ENCODE measurements at regions not wholly inside any gene's neighbourhood (a gene's known extent, or its start where the extent isn't known, plus 50 kb on each side); places are given as distances from the start of the nearest gene placed in this dataset.

GRCh38 chr6:14692208-14692607, 553.7 kb upstream of the JARID2 start:
- DNase-seq = no peak

DNA sequence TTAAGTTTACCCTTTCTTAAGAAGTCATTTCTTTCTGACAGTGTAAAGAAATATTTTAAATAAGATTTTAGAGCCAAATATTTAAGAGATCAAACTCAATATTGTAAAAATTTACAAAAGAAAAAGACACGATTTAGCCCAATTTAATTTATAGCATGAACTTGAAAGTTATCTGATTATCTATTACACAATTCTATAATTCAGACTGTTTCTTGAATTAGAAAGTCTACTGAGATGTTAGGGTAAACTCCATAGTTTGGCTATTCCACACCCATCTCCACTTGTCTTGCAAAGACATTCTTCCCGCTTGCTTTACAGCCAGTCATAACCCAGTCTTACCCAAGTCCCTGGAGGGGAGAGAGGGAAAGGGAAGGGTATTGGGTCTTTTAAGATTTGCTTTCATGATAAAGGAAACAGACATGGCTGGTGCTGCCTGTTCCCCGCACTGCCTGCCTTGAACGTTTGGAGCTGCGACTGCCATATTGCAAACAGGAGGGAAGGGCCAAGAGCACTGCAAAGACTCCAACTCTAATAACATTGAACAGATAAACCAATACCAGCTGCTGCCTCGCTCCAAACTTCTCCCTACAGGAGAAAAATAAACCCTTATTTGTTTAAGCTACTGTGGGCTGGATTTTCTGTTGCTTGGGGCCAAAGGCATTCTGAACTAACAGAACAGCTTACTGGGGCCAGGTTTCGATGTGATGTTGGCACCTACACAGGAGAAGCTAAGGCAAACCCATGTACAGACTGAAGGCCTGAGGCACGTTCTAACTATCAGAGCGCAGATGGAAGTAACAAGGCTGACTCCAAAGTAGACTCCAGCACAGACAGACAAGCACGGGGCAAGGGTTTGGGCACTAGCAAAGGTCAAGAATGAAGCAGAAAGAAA, 552.3 kb upstream of the JARID2 start:
- DNase-seq = no peak

GRCh38 chr6:14694308-14694707, 551.6 kb upstream of the JARID2 start:
- DNase-seq = no peak

DNA sequence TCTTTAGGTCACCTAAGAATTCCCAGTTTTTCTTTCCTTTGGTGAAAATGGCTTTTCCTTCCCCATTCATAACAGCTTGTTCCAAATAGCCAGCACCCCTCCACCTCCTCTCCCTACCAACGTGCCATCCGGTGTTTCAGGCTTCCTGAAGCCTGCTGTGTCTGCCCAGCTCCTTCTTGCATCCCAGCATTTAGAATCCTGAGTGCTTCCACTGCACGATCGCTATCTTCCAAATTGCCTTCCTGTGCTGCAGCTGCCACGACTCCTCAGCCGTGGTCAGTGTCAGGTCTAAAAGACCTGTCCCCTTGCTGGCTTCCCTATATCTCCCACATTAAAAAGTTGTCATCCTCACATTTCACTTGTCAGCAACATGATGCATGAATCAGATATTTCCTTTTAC, 550.3 kb upstream of the JARID2 start:
- no peak for DNase-seq

DNA sequence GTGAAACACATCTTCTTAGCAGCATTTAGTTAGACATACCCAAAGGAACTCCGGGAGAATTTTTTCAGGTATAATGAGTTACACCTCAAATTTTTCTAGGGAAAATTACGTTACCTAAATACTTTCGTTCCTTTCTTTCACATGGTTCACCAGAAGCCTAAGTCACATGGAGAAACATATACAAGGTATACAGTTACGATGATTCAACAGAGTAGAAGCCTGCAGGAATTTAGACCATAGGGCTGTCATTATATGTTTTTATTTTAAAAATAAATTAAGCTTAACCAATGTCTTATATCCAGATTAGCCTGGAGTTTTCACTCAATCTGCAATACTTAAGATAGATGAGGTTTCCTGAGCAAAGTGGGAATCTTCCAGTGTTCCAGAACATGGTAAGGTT, 549.5 kb upstream of the JARID2 start:
- DNase-seq = peak; percentile 21

GRCh38 chr6:14697427-14697826, 548.4 kb upstream of the JARID2 start:
- DNase-seq = no peak

DNA sequence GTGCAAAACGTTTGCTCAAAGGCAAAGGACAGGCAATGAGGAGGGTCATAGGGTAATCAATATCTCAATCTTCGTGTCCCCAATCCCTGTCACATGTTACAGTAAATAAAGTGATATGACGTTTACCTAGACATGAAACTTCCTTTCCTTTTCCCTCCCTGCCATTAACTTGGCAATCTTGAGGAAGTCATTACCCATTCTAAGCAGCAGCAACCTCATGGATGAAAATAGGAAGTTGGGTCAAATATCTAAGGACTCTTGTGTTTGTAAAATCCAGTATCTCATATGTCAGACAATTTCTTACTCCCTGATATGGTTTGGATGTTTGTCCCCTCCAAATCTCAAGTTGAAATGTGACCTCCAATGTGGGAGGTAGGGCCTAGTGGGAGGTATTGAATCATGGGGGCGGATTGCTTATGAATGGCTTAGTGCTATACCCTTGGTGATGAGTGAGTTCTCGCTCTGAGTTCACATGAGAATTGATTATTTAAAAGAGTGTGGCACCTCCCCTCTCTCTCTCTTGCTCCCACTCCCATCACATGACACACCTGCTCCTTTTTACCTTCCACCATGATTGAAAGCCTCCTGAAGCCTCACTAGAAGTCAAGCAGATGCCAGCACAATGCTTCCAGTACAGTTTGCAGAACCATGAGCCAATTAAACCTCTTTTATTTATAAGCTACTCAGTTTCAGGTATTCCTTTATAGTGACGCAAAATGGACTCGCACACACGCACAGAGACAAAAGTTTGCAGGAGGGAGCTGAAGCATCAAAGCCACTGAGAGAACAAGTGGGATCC, 545.9 kb upstream of the JARID2 start:
- no peak for DNase-seq

- DNase-seq = no peak
Measured at GRCh38 chr6:14701946-14702345, 543.9 kb upstream of the JARID2 start.

GRCh38 chr6:14702678-14703077, 543.2 kb upstream of the JARID2 start:
- no peak for DNase-seq

- peak; percentile 61 for DNase-seq
Measured at GRCh38 chr6:14703586-14703985, 542.3 kb upstream of the JARID2 start.

GRCh38 chr6:14704383-14705271, 541.2 kb upstream of the JARID2 start:
- DNase-seq = no peak

DNA sequence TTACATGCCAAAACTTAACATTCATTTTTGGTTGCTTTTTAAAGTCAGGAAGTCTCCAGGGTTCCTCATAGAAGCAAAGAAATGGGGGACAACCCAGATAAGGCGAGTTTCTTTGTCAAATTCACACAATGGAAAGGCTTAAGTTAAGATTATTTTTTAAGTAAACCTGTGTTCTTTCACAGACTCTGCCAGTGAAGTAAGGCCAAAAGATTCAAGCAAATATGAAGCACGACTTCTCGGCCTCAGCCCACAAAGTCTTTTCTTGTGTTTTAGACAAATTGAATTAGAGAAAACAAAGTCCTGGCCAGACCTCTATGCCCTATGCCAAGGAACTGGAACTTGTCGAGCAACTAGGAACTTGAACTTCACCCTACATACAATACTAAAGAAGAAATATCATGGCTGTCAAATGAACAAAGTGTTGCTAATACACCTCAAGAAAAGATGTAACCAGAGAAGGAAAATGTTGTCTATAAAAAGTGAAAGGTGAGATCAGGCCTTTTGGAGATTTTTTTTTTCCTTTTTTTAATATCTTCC, 540.0 kb upstream of the JARID2 start:
- DNase-seq = no peak

DNA sequence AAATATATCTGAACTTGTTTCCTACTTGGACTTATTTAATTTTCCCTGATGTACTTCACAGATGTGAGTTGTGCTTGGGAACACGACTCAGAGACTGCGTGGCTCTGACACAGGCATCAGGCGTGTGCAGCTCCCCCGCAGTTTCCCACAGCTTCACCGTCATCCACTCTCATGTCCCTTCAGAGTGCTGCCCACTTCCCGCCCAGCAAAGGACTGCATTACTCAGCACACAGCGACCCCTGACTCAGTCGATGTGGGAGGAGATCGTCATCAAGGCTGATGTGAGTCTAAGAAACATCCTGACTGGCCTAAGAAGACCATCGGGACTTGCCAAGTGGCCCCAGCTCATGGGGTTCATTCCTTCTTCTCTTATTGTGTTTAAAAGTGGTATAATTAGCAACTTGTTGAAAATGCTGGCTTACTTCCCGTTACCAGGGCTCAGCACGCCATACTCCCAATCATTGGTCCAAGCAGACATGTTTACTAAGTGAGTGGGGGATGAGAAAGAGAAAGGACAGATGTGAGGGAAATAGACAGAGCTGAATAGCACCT, 539.4 kb upstream of the JARID2 start:
- peak; percentile 97 for DNase-seq

GRCh38 chr6:14707276-14707675, 538.6 kb upstream of the JARID2 start:
- no peak for DNase-seq

DNA sequence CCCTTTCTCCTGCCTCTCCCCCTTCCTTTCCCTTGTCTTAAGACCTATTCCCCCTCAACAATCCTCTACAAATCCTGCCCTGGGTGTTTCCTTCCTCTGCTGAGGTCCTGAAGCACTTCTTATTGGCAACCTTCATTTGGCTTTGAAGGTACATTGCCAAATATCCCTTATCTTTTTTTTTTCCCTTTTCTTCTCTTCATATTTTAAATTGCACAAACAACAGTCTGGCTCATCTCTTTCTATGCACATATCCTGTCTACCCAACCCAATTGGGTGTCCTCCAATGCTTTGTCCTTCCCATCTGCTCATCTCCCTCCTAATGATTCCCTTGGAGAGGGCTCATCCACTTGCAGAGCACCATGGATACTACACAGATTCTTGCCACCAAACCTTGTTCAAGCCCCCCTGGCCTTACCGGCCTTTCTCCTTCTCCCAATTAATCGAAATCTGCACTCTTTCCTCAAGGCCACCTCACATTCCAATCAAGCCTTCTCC, 537.9 kb upstream of the JARID2 start:
- no peak for DNase-seq

DNA sequence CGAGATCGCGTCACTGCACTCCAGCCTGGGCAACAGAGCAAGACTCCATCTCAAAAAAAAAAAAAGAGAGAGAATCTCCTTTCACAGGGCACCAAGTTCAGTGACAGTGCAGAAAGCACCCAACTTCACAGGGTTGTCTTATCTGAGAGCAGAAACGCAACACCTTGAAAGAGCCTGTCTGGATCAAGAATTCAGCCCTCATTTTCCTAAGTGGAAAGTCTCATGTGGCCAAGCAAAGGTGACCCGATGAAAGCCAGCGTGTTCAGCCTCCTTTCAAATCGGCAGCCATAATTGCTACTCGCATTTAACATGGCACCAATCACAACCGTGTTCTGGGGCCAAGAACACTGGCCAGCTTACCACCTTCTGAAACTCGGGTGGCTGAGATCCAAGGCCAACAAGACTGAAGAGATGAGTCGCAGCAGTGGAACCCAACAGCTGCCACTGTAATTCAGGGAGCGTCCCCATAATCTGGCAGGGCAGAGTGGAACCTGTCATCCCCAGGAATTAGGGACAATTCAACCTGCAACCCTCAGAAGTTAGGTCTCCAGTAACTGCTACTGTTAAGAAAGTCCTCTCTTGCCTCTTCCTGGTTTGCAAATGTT, 536.7 kb upstream of the JARID2 start:
- DNase-seq = no peak

- no peak for DNase-seq
Measured at GRCh38 chr6:14709900-14710299, 536.0 kb upstream of the JARID2 start.

DNA sequence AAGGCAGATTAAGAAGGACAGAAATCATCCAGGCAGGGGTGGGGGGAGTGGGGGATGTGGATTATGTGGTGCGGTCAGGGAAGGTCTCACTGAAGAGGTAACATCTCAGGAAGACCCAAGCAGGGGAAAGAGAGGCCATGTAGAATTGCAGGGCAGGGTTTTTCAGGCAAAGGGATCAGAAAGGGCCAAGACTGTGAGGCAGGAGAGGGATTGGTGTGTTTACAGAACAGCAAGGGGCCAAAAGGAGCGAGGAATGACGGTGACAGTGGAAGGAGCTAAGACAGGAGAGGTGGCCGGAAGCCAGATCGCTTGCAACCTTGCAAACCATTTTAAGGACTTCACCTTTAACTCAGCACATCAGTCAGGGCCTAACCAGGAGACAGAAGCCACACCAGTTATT, 535.4 kb upstream of the JARID2 start:
- no peak for DNase-seq

DNA sequence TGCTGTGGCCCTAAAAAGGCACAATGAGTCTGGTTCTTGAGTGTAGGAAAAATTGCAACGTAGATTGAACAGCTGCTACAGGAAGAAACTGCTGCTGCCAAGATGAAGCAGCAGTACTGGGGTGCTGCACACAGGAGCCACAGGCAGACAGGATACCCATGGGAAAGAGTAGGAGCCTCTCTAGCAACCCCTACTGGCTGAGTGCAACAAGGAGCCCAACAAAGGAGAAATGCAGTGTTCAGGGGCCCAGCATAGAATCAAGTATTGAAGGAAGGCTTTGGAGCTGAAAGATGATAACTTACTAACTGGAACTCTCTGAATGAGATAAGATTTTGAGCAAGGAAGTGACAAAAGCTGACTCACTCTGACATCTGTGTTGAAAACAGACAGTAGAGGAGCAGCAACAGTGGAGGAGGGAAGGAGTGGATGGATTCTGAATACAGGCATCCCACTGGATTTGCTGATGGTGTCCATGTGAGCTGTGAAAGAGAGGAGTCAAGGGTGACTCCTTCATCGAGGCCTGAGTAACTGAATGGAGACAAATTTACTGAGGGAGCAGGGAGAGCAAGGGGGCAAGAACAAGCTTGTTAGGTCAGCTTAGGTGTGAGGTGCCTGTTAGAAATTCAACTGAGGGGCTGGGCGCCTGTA, 534.7 kb upstream of the JARID2 start:
- peak; percentile 92 for DNase-seq

- no peak for DNase-seq
Measured at GRCh38 chr6:14711704-14712379, 534.0 kb upstream of the JARID2 start.

Measured in fibroblast of skin of right quadriceps (primary cell).